ENCODE measurements at regions not wholly inside any gene's neighbourhood (a gene's known extent, or its start where the extent isn't known, plus 50 kb on each side); places are given as distances from the start of the nearest gene placed in this dataset.

DNA sequence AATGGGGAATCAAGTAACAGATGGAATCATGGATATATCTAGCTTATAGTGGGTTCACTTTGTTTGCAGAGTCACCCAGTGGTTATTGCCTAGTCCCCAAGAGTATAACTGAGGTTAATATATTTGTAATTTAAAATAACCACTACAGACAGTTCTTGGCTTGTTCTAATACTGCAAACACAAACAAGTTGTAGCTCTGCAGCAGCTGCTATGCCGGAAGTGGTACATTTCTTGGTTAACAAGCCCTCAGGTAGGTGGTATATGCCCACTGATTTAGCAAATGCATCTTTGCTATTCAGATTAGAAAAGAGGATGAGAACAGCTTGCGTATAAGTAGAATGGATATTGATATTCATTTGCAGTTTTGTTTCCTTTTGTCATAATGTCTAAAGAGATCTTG, 984.2 kb downstream of the SQOR start:
- Histone ChIP-seq H3K4me3 (ENCODE audit: low read length in 3 of 3) (no peak overlapping the region), H3K27me3 (ENCODE audit: control insufficient read depth, insufficient read depth, low read length) (no peaks in the 10 kb centered on the region), H3K4me1 (ENCODE audit: control insufficient read depth in 2 of 3, insufficient read depth in 2 of 3, low read depth in 1 of 3, low read length in 3 of 3) (no peaks in the 10 kb centered on the region), H3K9ac (ENCODE audit: low read length in 3 of 3) (no peak overlapping the region), H3K27ac (ENCODE audit: low read depth in 2 of 2, low read length in 2 of 2) (no peak overlapping the region), H3K36me3 (ENCODE audit: control insufficient read depth in 2 of 3, insufficient read depth in 3 of 3, low read length in 3 of 3) (no peaks in the 10 kb centered on the region), H3K9me3 (ENCODE audit: control insufficient read depth in 2 of 3, insufficient read depth in 1 of 3, low read length in 3 of 3) (no peaks in the 10 kb centered on the region)
- intact Hi-C loops (cut with DNase I) = no loop called here
- FAIRE-seq = no peak
- DNase-seq = no peak
- TF ChIP-seq, protein P1, sequence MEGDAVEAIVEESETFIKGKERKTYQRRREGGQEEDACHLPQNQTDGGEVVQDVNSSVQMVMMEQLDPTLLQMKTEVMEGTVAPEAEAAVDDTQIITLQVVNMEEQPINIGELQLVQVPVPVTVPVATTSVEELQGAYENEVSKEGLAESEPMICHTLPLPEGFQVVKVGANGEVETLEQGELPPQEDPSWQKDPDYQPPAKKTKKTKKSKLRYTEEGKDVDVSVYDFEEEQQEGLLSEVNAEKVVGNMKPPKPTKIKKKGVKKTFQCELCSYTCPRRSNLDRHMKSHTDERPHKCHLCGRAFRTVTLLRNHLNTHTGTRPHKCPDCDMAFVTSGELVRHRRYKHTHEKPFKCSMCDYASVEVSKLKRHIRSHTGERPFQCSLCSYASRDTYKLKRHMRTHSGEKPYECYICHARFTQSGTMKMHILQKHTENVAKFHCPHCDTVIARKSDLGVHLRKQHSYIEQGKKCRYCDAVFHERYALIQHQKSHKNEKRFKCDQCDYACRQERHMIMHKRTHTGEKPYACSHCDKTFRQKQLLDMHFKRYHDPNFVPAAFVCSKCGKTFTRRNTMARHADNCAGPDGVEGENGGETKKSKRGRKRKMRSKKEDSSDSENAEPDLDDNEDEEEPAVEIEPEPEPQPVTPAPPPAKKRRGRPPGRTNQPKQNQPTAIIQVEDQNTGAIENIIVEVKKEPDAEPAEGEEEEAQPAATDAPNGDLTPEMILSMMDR (IDR thresholded peaks at IDR 0.05; ENCODE audit: borderline replicate concordance, extremely low read depth, insufficient read depth) = no peak

DNA sequence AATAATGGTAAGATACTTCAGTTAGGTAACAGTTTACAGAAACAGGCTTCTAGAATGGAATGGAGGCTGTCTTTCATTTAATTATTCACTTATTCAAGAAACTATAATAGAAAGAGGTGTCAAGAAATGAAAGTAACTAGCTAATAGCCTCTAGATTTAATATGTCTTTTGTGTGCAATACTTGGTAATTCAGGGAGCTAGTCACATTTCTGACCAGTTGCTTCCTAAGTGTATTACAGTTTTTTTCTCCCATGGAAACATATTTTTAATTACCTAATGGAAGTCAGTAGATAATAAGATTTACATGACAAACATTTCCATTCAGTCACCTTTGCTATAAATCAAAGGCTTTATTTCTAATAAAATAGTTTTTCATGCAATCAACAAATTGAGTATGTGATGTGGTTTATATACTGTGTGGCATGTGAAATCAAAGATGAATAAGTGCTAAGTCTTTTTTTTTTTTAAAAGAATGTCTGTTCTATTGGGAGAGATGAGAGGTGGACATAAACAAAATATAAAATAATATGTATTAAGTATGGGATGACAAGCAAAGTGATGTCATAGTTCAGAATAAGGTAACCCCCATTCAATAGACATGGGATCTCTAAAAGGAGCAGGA, 985.7 kb downstream of the SQOR start:
- Histone ChIP-seq H3K9me3 (ENCODE audit: control insufficient read depth in 2 of 3, insufficient read depth in 1 of 3, low read length in 3 of 3) (no peaks in the 10 kb centered on the region), H3K4me3 (ENCODE audit: low read length in 3 of 3) (no peak overlapping the region), H3K27me3 (ENCODE audit: control insufficient read depth, insufficient read depth, low read length) (no peaks in the 10 kb centered on the region), H3K9ac (ENCODE audit: low read length in 3 of 3) (no peak overlapping the region), H3K4me1 (ENCODE audit: control insufficient read depth in 2 of 3, insufficient read depth in 2 of 3, low read depth in 1 of 3, low read length in 3 of 3) (no peaks in the 10 kb centered on the region), H3K36me3 (ENCODE audit: control insufficient read depth in 2 of 3, insufficient read depth in 3 of 3, low read length in 3 of 3) (no peaks in the 10 kb centered on the region), H3K27ac (ENCODE audit: low read depth in 2 of 2, low read length in 2 of 2) (no peak overlapping the region)
- TF ChIP-seq, protein P1 (IDR thresholded peaks at IDR 0.05; ENCODE audit: borderline replicate concordance, extremely low read depth, insufficient read depth) = no peak
- no peak for FAIRE-seq
- no peak for DNase-seq
- intact Hi-C loops (cut with DNase I) = no loop called here

DNA sequence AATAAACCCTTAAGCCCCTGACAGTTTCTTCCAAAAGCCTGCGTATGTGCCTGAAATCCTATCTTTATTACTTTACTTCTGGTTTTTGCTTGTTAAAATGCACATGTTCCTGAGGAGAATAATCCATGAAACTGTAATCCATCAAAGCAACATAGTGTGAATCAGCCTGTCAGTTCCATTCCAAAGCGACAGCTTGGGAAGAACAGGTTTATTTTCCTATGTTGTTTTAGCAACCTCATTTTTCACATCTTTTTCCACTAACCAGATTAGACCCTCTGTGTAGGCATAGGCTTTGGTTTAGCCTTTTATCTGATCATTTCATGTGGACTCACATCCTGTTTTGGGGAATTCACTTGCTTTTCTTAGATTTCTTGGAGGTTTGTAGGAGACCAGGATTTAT, 988.0 kb downstream of the SQOR start:
- H3K9me3 ChIP-seq (ENCODE audit: control insufficient read depth in 2 of 3, insufficient read depth in 1 of 3, low read length in 3 of 3) = no peaks in the 10 kb centered on the region
- no peaks in the 10 kb centered on the region for H3K27me3 ChIP-seq (ENCODE audit: control insufficient read depth, insufficient read depth, low read length)
- H3K36me3 ChIP-seq (ENCODE audit: control insufficient read depth in 2 of 3, insufficient read depth in 3 of 3, low read length in 3 of 3) = no peaks in the 10 kb centered on the region
- no peak overlapping the region for H3K4me3 ChIP-seq (ENCODE audit: low read length in 3 of 3)
- TF ChIP-seq, protein P1 (IDR thresholded peaks at IDR 0.05; ENCODE audit: borderline replicate concordance, extremely low read depth, insufficient read depth) = no peak
- no peak overlapping the region for H3K9ac ChIP-seq (ENCODE audit: low read length in 3 of 3)
- H3K4me1 ChIP-seq (ENCODE audit: control insufficient read depth in 2 of 3, insufficient read depth in 2 of 3, low read depth in 1 of 3, low read length in 3 of 3) = no peaks in the 10 kb centered on the region
- H3K27ac ChIP-seq (ENCODE audit: low read depth in 2 of 2, low read length in 2 of 2) = no peak overlapping the region
- intact Hi-C loops (cut with DNase I) = no loop called here
- FAIRE-seq (no peak), DNase-seq (no peak)

DNA sequence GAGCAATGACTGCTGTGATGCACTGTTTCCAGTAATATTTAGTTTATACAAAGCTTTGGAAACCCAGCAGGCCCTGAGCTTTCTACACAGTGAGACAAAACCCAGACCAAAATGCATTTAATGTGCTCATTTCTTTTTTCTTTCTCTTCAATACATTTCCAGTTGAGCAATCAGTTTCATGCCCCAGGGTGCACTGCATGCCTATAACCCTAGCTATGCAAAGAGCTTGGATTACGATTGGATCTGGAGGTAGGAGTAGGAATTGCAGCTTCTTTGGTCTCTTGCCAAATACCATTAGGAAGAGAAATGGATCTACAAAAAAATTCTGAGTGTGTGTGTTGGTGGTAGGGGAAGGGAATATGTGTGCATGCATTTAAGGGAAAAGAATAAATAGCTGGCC, 1001.4 kb downstream of the SQOR start:
- no peak overlapping the region for H3K4me3 ChIP-seq (ENCODE audit: low read length in 3 of 3)
- peaks cover 0 to 2% (median 0%) of the 10 kb centered on the region in 3 donors for H3K4me1 ChIP-seq (ENCODE audit: control insufficient read depth in 2 of 3, insufficient read depth in 2 of 3, low read depth in 1 of 3, low read length in 3 of 3)
- intact Hi-C loops (cut with DNase I) = no loop called here
- no peak overlapping the region for H3K27ac ChIP-seq (ENCODE audit: low read depth in 2 of 2, low read length in 2 of 2)
- TF ChIP-seq, protein P1 (IDR thresholded peaks at IDR 0.05; ENCODE audit: borderline replicate concordance, extremely low read depth, insufficient read depth) = no peak
- no peaks in the 10 kb centered on the region for H3K27me3 ChIP-seq (ENCODE audit: control insufficient read depth, insufficient read depth, low read length)
- DNase-seq = peak in 3 of 5 donors; percentile 12 to 39 (median 30)
- no peaks in the 10 kb centered on the region for H3K9me3 ChIP-seq (ENCODE audit: control insufficient read depth in 2 of 3, insufficient read depth in 1 of 3, low read length in 3 of 3)
- H3K9ac ChIP-seq (ENCODE audit: low read length in 3 of 3) = no peak overlapping the region
- H3K36me3 ChIP-seq (ENCODE audit: control insufficient read depth in 2 of 3, insufficient read depth in 3 of 3, low read length in 3 of 3) = no peaks in the 10 kb centered on the region
- no peak for FAIRE-seq
